ENCODE measurements at regions not wholly inside any gene's neighbourhood (a gene's known extent, or its start where the extent isn't known, plus 50 kb on each side); places are given as distances from the start of the nearest gene placed in this dataset.
"Not testable (repeated sequence)": the region's sequence is repeated elsewhere in the genome, so short reads cannot be mapped to it uniquely, and the experiment has no call there.

GRCh38 chrX:46367491-46367890 is 177.7 kb downstream of the ZNF674 start:
- DNase-seq (ENCODE audit: low read depth in 2 of 2, low spot score in 1 of 2): no peak

- no peak for DNase-seq (ENCODE audit: low read depth in 2 of 2, low spot score in 1 of 2)
Observed at GRCh38 chrX:46366381-46367207, 178.6 kb downstream of the ZNF674 start.

DNA sequence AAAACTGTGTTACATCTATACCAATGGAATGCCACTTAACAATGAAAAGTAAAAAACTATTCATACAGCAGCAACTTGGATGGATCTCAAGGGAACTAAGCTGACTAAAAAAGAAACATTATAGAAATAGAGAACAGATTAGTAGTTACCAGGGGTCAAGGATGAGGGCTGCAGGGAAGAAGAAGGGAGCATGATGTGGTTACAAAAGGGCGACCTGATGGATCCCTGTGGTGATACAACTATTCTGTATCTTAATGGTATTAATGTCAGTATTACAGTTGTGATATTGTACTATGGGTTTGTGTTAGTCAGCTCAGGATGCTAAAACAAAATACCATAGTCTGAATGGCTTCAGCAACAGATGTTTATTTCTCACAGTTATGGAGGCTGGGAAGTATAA is 190.7 kb downstream of the ZNF674 start:
- no peak for DNase-seq (ENCODE audit: low read depth in 2 of 2, low spot score in 1 of 2)

GRCh38 chrX:46341767-46342322 is 203.4 kb downstream of the ZNF674 start:
- no peak for DNase-seq (ENCODE audit: low read depth in 2 of 2, low spot score in 1 of 2)

DNA sequence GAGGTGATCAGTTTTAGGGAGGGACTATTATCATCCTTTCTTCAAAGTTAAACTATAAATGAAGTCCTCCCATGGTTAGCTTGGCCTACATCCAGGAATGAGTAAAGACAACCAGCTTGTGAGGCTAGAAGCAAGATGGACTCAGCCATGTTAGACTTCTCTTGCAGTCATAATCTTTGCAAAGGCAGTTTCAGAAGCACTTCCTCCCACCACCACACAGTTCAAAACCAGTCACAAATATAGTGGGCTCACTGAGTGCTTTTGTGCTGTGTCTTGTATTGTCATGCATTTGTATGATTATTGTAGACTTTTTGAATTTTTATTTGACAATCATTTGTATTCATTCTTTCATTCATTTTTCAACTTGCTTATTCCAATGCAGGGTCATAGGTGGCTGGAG is 204.5 kb downstream of the ZNF674 start:
- DNase-seq (ENCODE audit: low read depth in 2 of 2, low spot score in 1 of 2): no peak

DNA sequence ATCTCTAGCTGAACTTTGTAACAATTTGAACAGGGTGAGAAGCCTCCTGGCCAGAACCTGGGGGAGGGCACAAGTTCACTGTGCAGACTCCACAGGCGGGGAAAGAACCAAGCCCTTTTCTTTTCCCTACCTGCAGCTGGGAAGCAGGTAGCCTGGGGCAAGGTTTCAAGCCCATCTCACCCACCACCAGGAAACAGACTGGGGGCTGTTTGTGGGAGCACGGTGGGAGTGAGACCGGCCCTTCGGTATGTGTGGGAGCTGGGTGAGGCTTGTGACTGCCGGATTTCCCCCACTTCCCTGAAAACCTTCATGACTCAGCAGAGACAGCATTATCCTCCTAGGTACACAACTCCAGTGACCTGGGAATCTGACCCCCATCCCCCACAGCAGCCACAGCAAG is 211.7 kb downstream of the ZNF674 start:
- DNase-seq (ENCODE audit: low read depth in 2 of 2, low spot score in 1 of 2): no peak

GRCh38 chrX:46330981-46331380 is 214.2 kb downstream of the ZNF674 start:
- DNase-seq (ENCODE audit: low read depth in 2 of 2, low spot score in 1 of 2): no peak

- DNase-seq (ENCODE audit: low read depth in 2 of 2, low spot score in 1 of 2): no peak
Observed at GRCh38 chrX:46330513-46330912, 214.7 kb downstream of the ZNF674 start.

DNA sequence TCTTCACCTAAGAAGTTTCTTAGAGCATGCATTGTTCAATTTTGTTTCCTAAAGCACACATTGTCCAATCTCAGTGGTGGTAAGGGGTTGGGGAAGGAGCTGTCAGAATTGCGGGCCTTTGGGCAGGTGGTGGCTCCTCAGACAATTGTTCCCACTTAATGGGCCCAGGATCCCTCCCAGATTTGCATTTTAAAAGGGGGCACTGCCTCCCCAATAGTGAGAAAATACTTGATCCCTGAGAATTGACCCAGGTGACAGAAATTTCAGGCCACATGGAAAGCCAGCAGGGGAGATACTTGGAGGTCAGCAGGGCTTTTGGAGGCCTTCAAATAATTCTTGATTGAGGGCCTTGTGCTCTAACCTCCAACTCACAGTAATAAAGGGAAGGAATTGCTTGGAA is 217.1 kb downstream of the ZNF674 start:
- DNase-seq (ENCODE audit: low read depth in 2 of 2, low spot score in 1 of 2): no peak

- no peak for DNase-seq (ENCODE audit: low read depth in 2 of 2, low spot score in 1 of 2)
Observed at GRCh38 chrX:46327566-46328115, 217.6 kb downstream of the ZNF674 start.

DNA sequence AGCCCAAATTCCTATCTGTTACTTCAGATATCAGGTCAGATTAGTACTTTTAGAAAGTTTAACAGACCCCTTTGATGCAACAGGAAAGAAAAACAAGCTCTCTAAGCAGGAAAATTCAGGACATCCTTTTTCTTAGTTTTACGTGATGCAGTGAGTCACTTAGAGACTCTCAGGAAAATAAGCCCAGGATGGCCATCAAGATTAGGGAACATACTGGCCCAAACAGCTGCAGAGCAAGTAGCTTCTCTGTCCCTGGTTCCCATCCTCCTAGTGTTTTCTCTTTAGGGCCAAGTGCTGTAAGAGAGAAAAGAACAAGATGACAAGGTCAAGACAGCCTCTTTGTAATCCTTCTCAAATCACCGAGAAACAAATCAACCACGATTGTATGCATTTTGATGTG is 219.1 kb downstream of the ZNF674 start:
- no peak for DNase-seq (ENCODE audit: low read depth in 2 of 2, low spot score in 1 of 2)

- DNase-seq (ENCODE audit: low read depth in 2 of 2, low spot score in 1 of 2): peak; percentile 32 to 38
Observed at GRCh38 chrX:46325312-46325877, 219.8 kb downstream of the ZNF674 start.

DNA sequence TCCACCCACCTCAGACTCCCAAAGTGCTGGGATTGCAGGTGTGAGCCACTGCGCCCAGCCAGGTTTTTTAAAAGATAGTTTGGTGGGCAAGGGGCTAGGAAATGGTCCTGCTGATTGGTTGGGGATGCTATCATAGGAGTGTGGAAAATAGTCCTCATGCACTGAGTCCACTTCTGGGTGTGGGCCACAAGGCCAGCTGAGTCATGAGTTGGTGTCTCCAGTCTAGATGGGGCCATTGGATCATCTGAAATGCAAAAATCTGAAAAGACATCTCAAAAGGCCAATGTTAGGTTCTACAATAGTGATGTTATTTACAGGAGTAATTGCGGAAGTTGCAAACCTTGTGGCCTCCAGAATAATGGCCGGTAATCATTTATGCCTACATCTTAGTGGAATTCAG is 221.1 kb downstream of the ZNF674 start:
- DNase-seq (ENCODE audit: low read depth in 2 of 2, low spot score in 1 of 2): no peak

DNA sequence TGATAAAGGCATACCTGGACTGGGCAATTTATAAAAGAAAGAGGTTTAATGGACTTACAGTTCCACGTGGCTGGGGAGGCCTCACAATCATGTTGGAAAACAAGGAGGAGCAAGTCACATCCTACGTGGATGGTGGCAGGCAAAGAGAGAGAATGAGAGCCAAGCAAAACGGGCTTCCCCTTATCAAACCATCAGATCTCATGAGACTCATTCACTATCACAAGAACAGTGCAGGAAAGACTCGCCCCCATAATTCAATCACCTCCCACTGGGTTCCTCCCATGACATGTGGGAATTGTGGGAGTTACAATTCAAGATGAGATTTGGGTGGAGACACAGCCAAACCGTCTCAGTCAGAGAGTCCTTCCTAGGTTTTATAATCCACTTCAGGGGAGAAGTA is 222.3 kb downstream of the ZNF674 start:
- DNase-seq (ENCODE audit: low read depth in 2 of 2, low spot score in 1 of 2): not testable (repeated sequence)

- no peak for DNase-seq (ENCODE audit: low read depth in 2 of 2, low spot score in 1 of 2)
Observed at GRCh38 chrX:46321676-46322075, 223.5 kb downstream of the ZNF674 start.

DNA sequence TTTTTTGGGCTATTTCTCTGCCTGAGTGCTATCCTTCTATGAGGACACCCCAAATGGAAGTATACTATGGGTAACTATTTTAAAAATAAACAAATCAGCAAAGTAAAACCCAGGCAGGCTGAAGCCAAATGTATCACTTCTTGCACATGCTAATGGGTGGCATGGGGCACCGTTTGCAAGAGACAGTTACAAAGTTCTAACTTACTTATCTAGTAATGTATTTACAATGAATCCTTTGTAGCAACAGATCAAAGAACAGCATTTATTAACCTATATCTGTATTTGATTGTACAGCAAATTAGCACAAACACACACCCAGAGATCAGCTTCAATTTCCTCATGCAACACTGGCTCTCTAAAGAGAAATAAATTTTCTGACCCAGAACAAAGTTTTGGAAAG is 225.5 kb downstream of the ZNF674 start:
- DNase-seq (ENCODE audit: low read depth in 2 of 2, low spot score in 1 of 2): no peak

GRCh38 chrX:46318551-46318950 is 226.7 kb downstream of the ZNF674 start:
- no peak for DNase-seq (ENCODE audit: low read depth in 2 of 2, low spot score in 1 of 2)

DNA sequence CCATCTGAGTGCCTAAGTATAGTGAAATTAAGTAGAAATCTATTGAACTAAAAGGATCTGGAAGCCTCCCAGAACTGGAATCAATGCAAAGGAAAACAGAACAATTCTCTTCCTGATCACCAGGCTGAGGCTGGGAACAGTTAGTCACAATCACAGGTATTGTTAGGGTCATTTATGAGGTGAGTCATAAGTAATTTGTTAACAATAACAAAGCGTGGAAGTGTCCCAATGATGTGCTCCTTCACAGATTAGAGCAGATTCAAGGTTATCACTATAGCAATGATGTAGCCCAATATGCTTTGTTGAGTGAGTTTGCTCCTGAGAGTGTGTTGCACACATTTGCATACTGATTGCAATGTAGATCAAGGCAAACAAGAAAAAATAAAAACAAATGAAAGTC is 228.1 kb downstream of the ZNF674 start:
- no peak for DNase-seq (ENCODE audit: low read depth in 2 of 2, low spot score in 1 of 2)

DNA sequence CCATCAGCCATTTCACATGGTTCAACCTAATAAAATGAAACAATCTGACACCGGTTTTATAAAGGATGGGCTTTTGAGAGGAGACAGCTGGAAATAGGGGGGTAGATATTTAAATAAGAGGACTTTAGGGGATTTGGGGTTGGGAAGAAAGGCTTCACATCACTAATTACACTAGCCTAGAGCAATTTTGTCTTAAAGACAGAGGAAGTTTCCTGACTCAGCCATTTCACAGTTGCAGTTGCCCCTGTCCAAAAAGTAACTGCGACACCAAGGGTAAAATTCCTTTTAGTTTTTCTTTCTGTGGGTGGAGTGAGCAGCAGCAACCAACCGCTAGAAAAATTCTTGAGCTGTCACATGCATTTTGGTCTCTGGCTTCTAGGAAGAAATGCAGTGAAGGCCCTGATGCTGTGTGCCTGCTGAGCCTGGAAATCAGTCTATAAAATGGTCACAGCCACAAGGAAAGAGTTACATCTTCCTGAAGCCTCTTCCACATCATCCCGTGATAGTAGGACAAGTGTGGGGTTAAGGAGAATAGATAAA is 233.6 kb downstream of the ZNF674 start:
- no peak for DNase-seq (ENCODE audit: low read depth in 2 of 2, low spot score in 1 of 2)

DNA sequence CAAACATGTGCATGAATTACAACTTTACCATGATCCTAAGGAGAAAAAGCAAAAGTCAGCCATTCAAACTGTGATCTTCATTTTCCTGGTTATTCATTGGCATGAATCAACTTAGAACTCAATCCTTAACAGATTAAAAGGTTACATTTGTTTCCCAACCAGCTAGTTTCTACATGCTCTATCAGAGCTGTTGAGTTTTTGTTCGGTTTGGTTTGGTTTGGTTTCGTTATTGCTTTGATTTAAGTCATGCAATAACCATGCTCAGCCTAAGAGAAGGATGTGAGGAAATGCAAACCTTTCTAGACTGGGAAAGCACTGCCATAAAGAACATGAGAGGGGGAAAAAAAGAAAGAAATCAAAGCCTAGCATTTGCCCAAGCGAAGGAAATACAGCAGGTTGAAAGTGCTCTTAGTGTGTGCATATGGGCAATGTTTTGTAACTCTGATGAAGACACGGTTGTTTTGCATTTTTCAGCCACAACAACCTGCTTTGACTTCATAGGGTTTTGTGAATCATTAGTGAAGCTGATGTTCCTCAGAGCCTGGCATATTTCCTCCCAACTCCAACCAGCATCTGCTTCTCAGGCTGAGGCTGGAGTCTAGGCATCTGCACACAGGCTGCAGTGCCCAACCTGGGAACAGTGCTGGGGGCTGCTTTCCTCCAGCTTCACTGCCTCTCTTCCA is 234.3 kb downstream of the ZNF674 start:
- no peak for DNase-seq (ENCODE audit: low read depth in 2 of 2, low spot score in 1 of 2)

DNA sequence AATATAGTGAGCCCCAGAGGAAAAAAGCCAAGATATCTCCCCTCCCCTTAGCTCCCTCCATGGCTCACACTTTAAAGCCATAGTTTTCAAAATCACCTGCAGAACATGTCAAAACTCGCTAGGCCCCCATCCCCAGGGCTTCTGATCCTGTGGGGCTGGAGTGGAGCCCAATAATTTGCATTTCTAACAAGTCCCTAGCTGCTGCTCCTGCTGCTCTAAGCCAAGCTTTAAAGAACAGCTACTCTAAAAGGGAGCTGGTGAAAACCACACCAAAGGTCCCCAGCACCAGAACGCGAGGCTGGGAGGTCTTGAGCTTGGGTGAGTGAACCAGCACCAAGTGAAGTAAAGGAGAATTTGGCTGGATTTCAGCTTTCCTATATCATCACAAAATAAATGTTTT is 237.1 kb downstream of the ZNF674 start:
- DNase-seq (ENCODE audit: low read depth in 2 of 2, low spot score in 1 of 2): no peak

GRCh38 chrX:46306103-46306502 is 239.1 kb downstream of the ZNF674 start:
- no peak for DNase-seq (ENCODE audit: low read depth in 2 of 2, low spot score in 1 of 2)
